Activated gamma-delta T cell treated with anti-CD3 and anti-CD28 coated beads, Interleukin-2, amount 50 U/mL, for 16 hours (primary cell): ENCODE measurements at regions not wholly inside any gene's neighbourhood (a gene's known extent, or its start where the extent isn't known, plus 50 kb on each side); places are given as distances from the start of the nearest gene placed in this dataset.

Experiments used
- DNase-seq: peaks from one replicate; pipeline ENCODE4 v3.0.0-alpha.2; 2020; ENCODE audit warnings: low read depth

- no peak for DNase-seq
These were observed 198.0 kb upstream of the MAMLD1 start for GRCh38 chrX:150164971-150165600.

- no peak for DNase-seq
These were observed 197.1 kb upstream of the MAMLD1 start for GRCh38 chrX:150165776-150166610.

GRCh38 chrX:150167482-150168324 lies 195.4 kb upstream of the MAMLD1 start:
- no peak for DNase-seq

- DNase-seq = no peak
These were observed 181.0 kb upstream of the MAMLD1 start for GRCh38 chrX:150182161-150182560.

- DNase-seq = no peak
These were observed 178.6 kb upstream of the MAMLD1 start for GRCh38 chrX:150184491-150184890.

- DNase-seq = no peak
These were observed 177.4 kb upstream of the MAMLD1 start for GRCh38 chrX:150185766-150186165.

- no peak for DNase-seq
These were observed 170.3 kb upstream of the MAMLD1 start for GRCh38 chrX:150192816-150193215.

- no peak for DNase-seq
These were observed 166.8 kb upstream of the MAMLD1 start for GRCh38 chrX:150196285-150196684.

- DNase-seq = no peak
These were observed 165.7 kb upstream of the MAMLD1 start for GRCh38 chrX:150197388-150197787.

GRCh38 chrX:150198776-150199175 lies 164.3 kb upstream of the MAMLD1 start:
- DNase-seq = no peak

GRCh38 chrX:150199181-150199580 lies 163.9 kb upstream of the MAMLD1 start:
- no peak for DNase-seq

- DNase-seq = no peak
These were observed 163.3 kb upstream of the MAMLD1 start for GRCh38 chrX:150199803-150200202.

GRCh38 chrX:150200361-150200760 lies 162.8 kb upstream of the MAMLD1 start:
- no peak for DNase-seq

- DNase-seq = peak; percentile 10
These were observed 162.3 kb upstream of the MAMLD1 start for GRCh38 chrX:150200820-150201287.

- no peak for DNase-seq
These were observed 161.7 kb upstream of the MAMLD1 start for GRCh38 chrX:150201391-150201790.

GRCh38 chrX:150201841-150202240 lies 161.3 kb upstream of the MAMLD1 start:
- DNase-seq = no peak

- no peak for DNase-seq
These were observed 160.4 kb upstream of the MAMLD1 start for GRCh38 chrX:150202641-150203247.

- no peak for DNase-seq
These were observed 159.9 kb upstream of the MAMLD1 start for GRCh38 chrX:150203248-150203645.

GRCh38 chrX:150205011-150205410 lies 158.1 kb upstream of the MAMLD1 start:
- no peak for DNase-seq

GRCh38 chrX:150207733-150208132 lies 155.4 kb upstream of the MAMLD1 start:
- no peak for DNase-seq

GRCh38 chrX:150211988-150212387 lies 151.1 kb upstream of the MAMLD1 start:
- DNase-seq = no peak
